ENCODE measurements at regions not wholly inside any gene's neighbourhood (a gene's known extent, or its start where the extent isn't known, plus 50 kb on each side); places are given as distances from the start of the nearest gene placed in this dataset.
A peak's percentile ranks its signal among the peaks of the same experiment; 100 is the strongest.

- no peak overlapping the region for H3K4me3 ChIP-seq (ENCODE audit: low read depth, low read length)
- no peak for TF ChIP-seq CTCF (conservative IDR thresholded peaks at IDR 0.05; ENCODE audit: low read depth, low read length)
- no peak for DNase-seq (ENCODE audit: low read depth)
Observed at GRCh38 chr14:39681782-39682399, 249.7 kb upstream of the FBXO33 start.

GRCh38 chr14:39680777-39681176 is 248.5 kb upstream of the FBXO33 start:
- no peak overlapping the region for H3K4me3 ChIP-seq (ENCODE audit: low read depth, low read length)
- no peak for TF ChIP-seq CTCF (conservative IDR thresholded peaks at IDR 0.05; ENCODE audit: low read depth, low read length)
- no peak for DNase-seq (ENCODE audit: low read depth)

- DNase-seq (ENCODE audit: low read depth) = no peak
- TF ChIP-seq CTCF (conservative IDR thresholded peaks at IDR 0.05; ENCODE audit: low read depth, low read length) = no peak
- no peak overlapping the region for H3K4me3 ChIP-seq (ENCODE audit: low read depth, low read length)
Observed at GRCh38 chr14:39673734-39674133, 241.5 kb upstream of the FBXO33 start.

GRCh38 chr14:39673270-39673711 is 241.1 kb upstream of the FBXO33 start:
- peak; percentile 33 for DNase-seq (ENCODE audit: low read depth)
- H3K4me3 ChIP-seq (ENCODE audit: low read depth, low read length) = no peak overlapping the region
- TF ChIP-seq CTCF (conservative IDR thresholded peaks at IDR 0.05; ENCODE audit: low read depth, low read length) = no peak

GRCh38 chr14:39668449-39668848 is 236.2 kb upstream of the FBXO33 start:
- DNase-seq (ENCODE audit: low read depth) = no peak
- H3K4me3 ChIP-seq (ENCODE audit: low read depth, low read length) = no peak overlapping the region
- TF ChIP-seq CTCF (conservative IDR thresholded peaks at IDR 0.05; ENCODE audit: low read depth, low read length) = no peak

- no peak overlapping the region for H3K4me3 ChIP-seq (ENCODE audit: low read depth, low read length)
- TF ChIP-seq CTCF (conservative IDR thresholded peaks at IDR 0.05; ENCODE audit: low read depth, low read length) = no peak
- no peak for DNase-seq (ENCODE audit: low read depth)
Observed at GRCh38 chr14:39666386-39666785, 234.2 kb upstream of the FBXO33 start.

GRCh38 chr14:39665075-39665475 is 232.8 kb upstream of the FBXO33 start:
- no peak for DNase-seq (ENCODE audit: low read depth)
- no peak for TF ChIP-seq CTCF (conservative IDR thresholded peaks at IDR 0.05; ENCODE audit: low read depth, low read length)
- H3K4me3 ChIP-seq (ENCODE audit: low read depth, low read length) = no peak overlapping the region
